Right lobe of liver (tissue), 4 donors: ENCODE measurements at regions not wholly inside any gene's neighbourhood (a gene's known extent, or its start where the extent isn't known, plus 50 kb on each side); places are given as distances from the start of the nearest gene placed in this dataset.

Source experiments
- CTCF ChIP-seq, 4 donors: fragments of 200-600 bp in 3 of 4; fragments of 450-650 bp in 1 of 4; IDR thresholded peaks; one replicate each; pipeline versions ENCODE4 v1.5.1 to v1.8.0; 2016 to 2022; ENCODE audit warnings: antibody characterized with exemption in 4 of 4, mild to moderate bottlenecking in 2 of 4
- POLR2A ChIP-seq: fragments of 450-650 bp; IDR thresholded peaks from one replicate; pipeline ENCODE4 v1.6.1; 2017; ENCODE audit warnings: antibody characterized with exemption, mild to moderate bottlenecking
- donor health status: DM: no; HTN: no; CAD: no.
- donor health status: DM: no; HTN: no; CAD: no.
- donor health status: DM: no; HTN: yes; CAD: no.

DNA sequence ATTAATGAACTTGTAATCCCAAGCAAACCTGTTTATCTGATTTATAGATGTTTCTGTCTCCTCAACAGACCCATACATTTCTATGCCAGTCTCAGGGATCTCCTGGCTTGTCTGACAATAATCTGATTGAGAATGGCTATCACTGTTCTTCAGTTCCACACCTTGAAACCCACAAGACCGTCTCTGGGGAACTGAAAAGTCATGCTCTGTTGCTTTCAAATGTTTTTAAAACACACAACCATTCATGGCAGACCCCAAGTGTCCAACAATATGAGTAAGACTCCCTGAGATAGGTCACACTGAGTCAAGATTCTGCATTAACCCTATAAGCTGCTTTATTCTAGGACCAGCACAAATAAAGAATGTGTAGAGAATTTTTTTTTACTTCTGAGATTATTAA, 611.2 kb upstream of the PLXNA2 start:
- no peak for TF ChIP-seq POLR2A
- no peak for TF ChIP-seq CTCF (IDR thresholded peaks at IDR 0.05)
